Skin of body (tissue), 1 donor: ENCODE measurements at regions not wholly inside any gene's neighbourhood (a gene's known extent, or its start where the extent isn't known, plus 50 kb on each side); places are given as distances from the start of the nearest gene placed in this dataset.
"Not testable (repeated sequence)": the region's sequence is repeated elsewhere in the genome, so short reads cannot be mapped to it uniquely, and the experiment has no call there.

Source experiments
- DNase-seq: peaks from one replicate; lab custom pipeline; 2025; lab: John Stamatoyannopoulos, UW

DNA sequence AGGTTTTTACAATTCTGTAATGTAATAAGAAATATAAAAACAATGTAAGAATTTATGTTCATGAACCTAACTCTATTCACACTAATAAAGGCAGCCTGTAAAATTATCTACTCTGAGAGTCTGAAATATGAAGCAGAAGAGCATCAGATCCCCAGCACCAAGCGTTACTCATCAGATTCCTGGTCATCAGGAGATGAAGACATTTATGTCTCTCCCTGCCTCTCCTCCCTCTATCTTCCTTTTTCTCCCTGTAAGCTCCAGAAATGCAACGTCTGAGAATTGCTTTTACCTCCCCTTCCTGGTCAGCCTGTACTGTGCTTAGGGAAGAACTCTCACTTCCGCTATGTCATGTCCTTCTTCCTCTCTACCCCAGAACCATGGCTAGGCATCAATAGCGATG is 114.4 kb upstream of the SLIT3 start:
- no peak for DNase-seq

DNA sequence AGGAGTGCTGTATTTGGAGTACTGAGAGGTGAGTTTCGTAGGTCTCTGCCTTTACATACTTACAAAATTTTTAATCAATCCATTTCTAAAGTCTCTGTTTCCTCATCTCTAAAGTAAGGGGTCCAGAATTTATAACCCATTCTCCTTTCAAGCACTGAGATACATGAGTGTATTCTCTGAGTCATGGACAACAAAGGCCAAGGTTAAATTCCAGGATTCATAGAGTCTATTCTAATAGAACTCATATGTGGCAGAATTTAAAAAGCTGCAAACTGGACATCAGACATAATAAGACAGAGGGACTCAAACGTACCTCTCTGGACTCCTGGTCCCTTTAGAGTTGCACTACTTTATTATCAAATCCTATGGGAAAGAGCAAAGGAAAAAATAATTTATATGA is 112.5 kb upstream of the SLIT3 start:
- no peak for DNase-seq

DNA sequence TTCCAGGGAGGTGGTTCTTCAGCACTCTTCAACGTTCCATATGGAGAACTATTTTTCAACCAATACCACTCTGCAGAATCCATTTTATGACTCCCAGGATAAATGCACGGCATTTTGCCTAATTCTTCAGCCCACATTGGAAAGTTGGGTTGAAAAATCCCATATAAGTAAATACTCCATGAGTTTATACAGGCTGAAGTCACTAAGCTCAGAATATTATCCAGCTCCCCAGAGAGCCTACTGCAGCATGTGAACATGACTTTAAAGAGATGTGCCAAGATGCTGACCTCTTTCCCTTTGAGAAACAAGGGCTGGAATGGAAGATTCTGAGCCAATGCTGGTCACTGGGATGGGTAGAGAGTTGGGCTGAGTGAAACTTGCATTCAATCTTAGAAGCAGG is 111.9 kb upstream of the SLIT3 start:
- DNase-seq = peak; percentile 74

DNA sequence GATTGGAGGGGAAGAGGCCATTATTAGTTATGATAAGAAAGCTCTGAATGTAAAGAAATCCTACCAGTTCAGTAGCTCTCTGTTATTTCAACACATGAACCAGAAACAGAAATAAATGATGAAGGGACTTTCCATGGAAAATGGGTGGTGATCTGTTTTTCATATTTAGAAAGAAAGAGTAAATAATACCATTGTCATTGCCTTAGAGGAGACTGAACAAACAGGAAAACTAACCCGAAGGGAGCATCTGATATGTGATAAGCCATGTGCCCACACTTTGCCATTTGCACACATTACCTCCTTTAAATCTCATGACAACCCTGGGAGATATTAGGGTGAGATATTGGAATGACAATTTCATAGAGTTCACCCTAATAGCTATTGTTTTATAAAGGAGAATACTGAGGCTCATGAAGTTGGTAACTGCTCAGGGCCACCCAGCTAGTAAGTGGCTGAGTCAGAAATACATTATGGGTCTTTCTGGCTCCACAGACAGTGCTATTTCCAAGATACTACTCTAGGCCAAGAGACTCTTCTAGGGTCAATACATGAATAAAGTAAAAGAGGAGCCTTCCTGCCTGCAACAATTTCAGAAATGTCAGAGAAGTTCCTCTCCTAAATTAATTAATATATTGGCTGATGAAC is 111.0 kb upstream of the SLIT3 start:
- no peak for DNase-seq

DNA sequence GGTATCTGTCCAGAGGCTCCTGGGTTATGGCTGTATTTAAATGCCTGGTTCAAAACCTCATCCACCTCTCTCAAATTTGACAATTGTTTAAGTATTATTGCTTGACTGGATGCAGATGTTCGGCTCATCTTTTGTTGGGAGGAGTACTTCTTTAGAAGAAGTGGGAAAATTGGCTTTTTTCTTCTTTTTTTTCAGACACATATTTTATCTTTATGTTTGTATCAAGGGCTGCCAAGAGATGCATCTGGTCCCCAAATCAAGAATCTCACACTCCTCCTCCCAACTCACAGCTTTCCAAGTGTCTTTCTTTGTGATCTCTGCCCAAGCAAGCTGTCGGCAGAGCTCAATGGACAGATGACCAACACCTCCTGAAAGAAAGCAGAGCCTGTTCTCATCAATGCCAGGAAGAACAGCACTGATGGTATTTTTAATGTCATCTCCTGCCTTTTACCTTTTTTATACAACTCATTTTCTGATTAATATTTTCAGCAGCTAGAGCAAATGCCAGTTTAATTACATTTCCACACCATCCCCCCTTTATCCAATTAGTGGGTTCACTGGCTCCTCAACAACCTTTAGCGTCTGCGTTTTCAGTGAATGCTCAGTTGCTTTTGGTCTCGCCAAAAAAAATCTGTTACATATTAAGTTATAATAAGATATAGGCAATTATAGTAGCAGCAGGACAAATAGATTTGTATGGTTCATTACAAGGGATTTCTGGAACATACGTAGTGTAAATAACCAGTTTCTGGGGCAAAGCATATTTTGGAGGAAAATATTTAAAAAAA is 110.3 kb upstream of the SLIT3 start:
- DNase-seq = peak; percentile 87

DNA sequence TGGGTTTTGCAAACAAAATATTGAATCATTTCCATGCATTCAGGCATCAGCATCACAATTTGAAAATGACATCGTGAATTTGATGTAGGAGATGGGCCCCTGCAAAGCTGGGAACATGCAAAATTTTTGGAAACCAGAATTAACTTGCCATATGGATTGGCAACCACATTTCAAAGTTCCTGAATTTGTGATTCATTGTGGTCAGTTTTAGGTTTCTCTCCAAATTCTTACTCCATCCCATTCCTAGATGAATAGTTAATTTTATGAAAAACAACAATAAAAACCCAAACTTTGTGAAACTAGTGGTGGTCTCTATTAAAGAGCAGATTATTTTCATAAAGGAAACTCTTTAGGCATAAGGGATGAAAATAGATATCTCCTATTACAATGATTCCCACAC is 107.8 kb upstream of the SLIT3 start:
- DNase-seq = no peak

DNA sequence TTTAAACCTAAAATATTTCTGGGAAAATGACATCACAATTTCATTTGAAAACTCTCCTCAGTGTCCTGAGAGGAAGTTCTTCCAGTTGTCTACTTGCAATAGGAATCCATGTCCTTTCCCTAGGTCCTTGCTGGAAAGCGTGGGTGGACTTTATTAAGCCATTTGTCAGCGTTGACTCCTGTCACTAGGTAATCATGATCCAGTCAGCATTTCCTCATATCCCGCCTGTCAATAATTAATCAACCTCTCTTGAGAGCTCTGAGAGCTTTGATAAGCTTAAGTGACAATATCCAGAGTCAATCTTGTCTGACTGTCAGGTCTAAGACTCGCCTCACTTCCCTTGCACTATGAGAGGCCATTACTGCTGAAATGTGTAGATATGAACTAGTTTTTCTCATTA is 107.2 kb upstream of the SLIT3 start:
- DNase-seq = no peak

DNA sequence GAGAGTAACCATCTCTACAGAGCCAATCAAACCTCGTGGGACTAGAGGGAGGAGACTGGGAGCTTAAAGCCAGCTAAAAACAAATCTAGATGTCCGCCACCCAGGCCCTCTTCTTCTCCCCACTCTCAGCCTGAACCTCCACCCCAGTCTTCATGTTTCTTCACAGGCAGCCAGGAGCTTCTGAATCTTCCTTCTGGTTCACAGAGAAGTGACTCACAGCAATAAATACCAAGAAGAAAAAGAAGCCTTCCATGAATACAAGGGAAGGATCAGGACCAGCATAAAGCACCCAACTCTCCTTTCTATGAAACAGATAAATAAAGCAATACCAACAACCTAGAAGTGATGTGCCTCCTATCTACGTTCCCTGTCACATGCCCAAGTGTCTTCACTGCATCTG is 103.3 kb upstream of the SLIT3 start:
- no peak for DNase-seq

DNA sequence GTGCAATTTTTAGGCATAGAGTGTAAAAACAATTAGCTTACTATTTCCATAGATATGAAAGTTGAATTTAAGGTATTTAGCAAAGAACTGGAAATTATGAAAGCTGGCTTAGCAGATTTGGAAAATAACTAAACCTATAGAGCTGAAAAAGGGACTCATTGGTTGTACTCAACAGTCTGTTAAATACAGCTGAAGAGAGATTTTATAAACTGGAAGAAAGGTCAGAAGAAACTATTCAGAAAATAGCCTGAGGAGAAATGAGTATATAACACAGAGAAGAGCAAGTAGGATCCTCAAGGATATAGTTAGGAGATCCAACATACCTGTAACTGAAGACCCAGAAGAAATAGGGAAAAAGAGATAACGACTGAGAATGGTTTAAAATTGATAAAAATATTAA is 97.6 kb upstream of the SLIT3 start:
- DNase-seq = no peak

DNA sequence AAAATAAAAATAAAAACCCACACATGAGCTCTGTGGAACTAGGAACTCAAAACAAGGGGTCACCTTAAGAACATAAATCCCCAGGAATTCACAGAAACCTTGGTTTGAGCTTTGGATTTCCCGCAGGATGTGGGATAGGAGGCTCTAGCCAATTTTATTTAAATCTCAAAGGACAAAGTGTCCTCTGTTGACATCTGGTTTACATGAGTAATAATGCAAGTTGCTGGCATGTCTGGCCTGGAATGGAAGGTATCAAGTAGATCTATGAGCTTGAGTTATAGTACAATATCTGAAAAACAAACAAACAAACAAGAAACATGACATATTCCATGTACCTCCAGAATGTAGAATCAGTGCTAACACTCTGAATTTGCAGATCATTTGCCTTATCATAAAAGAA is 94.2 kb upstream of the SLIT3 start:
- DNase-seq = no peak

DNA sequence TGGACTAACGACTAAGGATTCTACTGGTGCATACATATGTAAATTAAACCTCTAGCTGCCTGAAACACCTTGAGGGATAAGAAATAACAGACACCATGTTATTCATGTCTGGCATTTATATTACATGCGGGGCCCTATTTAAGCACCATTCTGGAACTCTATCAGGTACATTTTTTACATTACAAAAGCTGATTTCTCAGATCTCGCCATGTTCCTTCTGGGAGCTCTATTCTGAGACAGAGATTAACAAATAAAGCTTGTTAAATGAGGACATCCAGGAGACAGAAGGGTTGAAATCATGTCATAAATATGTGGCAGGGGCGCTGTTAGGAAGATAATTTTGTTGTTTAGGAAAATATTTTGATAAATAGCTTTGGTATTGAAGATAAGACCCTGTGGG is 93.4 kb upstream of the SLIT3 start:
- no peak for DNase-seq

DNA sequence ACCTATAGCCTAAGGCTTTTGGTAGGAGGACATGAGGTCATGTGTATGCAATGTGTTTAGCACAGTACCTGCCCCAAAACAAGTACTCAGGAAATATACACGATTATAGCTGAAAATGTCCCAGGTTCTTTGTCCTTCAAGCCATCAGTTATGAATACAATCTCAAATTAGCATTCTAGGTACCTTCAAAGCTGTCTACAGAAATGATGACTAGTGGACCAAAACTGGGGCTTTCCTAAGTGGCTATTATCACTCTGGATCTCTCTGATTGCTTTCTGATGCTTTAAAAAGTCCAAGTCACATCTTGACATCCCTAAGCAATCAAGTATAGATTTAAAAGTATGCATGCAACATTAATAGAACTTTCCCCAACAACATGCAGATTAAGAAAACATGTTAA is 93.0 kb upstream of the SLIT3 start:
- no peak for DNase-seq

DNA sequence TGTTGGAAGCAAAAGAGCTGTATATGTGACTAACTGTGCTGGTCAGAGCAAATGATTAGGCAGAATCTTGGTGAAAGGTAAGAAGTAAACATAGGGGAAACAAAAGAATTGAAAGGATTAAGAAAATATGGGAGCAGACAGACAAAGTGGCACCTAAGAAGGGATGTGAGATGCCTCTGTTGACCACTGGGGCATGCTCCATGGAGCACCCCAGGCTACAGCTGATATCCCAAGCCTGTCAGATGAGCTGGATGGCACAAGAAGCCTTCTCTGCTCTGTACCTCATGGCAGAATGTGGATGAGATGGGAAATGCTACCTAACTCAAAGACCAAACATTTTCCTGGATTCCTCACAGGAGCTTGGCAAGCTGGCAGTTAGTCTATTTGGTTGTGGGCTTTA is 89.3 kb upstream of the SLIT3 start:
- DNase-seq = no peak

DNA sequence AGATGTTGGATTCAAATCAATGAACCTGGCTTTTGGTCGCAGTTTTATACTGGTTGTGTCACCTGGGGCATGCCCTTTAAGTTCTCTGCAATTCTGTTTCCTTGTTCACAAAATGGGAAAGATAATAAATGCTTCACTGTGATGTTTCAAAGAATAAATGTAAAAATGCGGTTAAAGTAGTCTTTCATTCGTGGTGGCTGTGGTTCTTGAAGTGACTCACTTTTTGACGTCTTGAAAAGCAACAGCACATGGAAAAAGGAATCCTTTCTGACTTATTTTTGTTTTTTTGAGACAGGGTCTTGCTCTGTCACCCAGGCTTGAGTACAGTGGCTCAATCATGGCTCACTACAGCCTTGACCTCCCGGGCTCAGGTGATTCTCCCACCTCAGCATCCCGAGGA is 88.4 kb upstream of the SLIT3 start:
- no peak for DNase-seq

DNA sequence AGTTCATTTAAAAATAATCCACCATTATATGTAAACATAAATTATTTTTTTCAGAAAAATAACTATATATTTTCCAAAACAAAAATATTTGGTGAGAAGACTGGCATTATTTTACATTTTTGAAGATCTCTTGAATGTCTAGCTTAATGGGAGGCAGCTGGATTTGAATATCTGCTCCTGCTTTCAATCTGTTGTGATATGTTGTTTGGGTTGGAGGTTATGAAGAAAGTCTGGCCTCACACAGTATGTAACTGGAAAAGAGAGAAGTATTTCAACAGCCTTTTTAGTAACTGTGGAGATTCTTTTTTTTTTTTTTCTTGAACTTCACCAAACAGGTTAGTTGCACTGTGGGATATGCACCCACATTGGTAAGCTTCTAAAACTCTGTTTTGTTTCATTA is 84.7 kb upstream of the SLIT3 start:
- no peak for DNase-seq

DNA sequence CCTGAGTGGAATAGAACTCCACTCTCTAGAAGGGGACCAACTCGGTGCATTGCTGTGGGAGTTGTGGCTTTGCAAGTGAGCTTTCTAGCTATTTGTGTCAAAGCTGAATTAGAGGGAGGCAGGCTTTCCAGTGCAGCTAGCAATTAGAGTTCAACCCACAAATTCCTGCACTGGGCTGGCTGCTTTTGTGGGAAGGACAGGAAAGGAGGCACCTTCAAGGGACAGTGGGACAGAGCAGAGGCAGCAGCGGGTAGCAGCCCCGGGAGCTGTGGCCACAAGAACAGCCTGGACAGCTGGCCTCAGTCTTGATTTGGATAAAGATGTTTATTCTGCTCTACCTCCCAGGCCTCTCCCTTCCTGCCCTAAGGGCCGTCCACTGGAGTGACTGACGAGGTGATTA is 83.7 kb upstream of the SLIT3 start:
- DNase-seq = no peak

DNA sequence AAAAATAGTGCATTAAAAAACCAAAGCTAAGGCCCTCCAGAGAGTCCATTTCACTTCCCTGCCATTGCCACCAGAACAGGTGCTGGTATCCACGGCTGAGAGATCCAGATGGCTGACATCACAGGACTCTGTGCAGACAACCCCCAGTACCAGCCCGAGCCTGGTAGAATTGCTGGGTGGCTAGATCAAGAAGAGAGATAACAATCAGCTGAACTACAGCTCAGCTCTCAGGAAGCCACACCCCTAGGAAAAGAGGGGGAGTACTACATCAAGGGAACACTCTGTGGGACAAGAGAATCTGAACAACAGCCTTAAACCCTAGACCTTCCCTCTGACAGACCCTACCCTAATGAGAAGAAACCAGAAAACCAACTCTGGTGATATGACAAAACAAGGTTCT is 73.8 kb upstream of the SLIT3 start:
- DNase-seq = no peak

DNA sequence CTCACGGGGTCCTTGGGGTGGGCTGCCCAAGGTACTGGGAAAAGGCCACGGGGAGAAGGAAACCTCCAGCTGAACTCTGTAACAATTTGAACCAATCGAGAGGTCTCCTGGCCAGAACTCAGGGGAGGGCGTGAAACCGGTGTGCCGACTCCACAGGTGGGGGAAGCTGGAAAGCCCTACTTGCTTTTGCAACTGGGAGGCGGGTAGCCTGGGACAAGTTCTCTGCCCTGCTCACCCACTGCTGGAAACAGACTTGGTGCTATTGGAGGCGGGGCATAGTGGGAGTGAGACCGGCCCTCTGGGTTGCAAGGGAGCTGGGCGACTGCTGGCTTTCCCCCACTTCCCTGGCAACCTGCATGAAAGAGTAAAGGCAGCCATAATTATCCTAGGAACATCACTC is 73.2 kb upstream of the SLIT3 start:
- DNase-seq = no peak

DNA sequence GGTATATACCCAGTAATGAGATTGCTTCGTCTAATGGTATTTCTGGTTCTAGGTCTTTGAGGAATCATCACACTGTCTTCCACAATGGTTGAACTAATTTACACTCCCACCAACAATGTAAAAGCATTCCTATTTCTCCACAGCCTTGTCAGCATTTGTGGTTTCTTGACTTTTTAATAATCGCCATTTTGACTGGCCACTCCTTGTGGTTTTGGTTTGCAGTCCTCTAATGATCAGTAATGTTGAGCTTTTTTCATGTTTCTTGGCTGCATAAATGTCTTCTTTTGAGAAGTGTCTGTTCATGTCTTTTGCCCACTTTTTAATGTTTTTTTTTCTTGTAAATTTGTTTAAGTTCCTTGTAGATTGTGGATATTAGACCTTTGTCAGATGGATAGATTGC is 70.9 kb upstream of the SLIT3 start:
- DNase-seq = not testable (repeated sequence)

DNA sequence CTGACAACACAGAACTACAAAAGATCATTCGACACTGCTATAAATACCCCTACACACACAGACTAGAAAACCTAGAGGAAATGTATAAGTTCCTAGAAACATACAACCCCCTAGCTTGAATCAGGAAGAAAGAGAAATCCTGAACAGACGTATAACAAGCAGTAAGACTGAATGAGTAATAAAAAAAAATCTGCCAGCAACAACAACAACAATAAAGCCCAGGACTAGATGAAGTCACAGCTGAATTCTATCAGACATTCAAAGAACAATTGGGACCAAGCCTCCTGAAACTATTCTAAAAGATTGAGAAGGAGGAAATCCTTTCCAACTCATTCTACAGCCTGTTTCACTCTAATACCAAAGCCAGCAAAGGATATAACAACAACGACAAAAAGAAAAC is 68.2 kb upstream of the SLIT3 start:
- no peak for DNase-seq

DNA sequence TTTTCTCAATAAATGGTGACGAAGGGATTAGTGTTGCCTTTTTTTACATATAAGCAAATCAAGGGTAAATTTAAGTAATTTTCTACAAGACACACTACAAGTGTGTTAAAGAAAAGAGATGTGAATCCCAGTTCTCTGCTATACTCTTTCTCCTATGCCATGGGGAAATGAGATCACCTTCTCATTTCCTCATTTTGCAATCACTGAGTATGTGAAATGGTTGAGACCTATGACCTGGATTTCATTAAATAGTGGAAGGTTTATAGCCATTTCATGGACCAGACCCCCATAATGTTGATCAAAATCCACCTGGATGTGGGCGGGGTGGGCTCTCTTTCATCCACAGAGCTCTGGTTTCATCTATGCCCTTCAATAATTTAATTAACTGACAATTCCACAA is 66.9 kb upstream of the SLIT3 start:
- DNase-seq = no peak

DNA sequence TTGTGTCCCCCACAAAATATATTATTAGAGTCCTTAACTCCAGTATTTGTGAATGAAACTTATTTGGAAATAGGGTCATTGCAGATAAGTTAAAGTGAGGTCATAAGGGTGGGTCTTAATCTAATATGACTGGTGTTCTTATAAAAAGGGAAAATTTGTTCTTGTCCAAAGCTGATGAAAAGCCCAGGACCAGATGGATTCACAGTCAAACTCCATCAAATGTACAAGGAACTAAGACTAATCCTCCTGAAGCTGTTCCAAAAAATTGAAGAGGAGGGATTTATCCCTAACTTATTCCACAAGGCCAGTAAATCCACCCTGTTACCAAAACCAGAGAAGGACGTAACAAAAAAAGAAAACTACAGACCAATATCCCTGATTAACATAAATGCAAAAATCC is 56.4 kb upstream of the SLIT3 start:
- DNase-seq = no peak

DNA sequence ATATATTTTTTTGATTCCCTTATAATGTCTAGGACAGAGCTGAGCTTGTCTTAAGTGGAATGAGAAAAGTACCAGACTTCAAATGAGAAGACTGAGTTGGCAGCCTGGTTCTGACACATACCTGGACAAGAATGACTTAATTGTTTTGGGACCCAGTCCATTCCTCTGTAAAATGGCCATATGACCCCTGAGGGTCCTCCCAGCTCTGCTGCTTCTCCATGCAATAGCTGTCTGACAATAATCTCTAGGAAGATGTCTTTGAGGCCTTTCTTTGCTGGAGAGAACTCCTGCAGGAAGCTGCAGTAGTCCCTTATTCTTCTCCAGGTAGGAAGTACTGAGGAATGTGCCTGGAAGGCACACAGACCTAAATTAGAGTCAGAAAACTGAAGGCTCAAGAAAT is 55.9 kb upstream of the SLIT3 start:
- no peak for DNase-seq

DNA sequence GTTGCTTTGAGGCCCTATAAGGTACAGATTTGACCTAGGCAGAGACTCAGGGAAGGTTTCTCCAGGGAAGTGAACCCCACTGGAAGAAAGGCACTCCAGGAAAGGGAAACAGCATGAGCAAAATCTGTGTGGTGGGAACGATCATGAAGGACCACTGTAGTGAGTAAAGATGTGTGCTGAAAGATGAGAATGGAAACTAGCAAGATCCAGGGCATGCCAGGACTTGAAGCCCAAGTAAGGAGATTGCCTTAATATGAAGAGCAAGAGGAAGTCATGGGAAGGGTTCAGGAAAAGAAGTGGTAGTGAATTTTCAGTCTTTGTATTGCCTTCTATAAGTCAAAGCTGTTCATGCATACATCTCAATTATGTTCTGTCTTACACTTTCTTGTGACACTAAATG is 55.2 kb upstream of the SLIT3 start:
- no peak for DNase-seq
